Colonic mucosa (tissue), 4 donors: ENCODE measurements at regions not wholly inside any gene's neighbourhood (a gene's known extent, or its start where the extent isn't known, plus 50 kb on each side); places are given as distances from the start of the nearest gene placed in this dataset.
"Not testable (repeated sequence)": the region's sequence is repeated elsewhere in the genome, so short reads cannot be mapped to it uniquely, and the experiment has no call there.

Experiments
- DNase-seq: peaks from one replicate; pipeline ENCODE4 v3.0.0-alpha.2; 2020
- H3K27ac ChIP-seq: fragments of 200-600 bp; one replicate; pipeline ENCODE4 v1.8.0; 2021
- H3K27me3 ChIP-seq: fragments of 200-600 bp; one replicate; pipeline ENCODE4 v1.8.0; 2021
- H3K36me3 ChIP-seq: fragments of 200-600 bp; one replicate; pipeline ENCODE4 v1.8.0; 2021
- H3K4me1 ChIP-seq: fragments of 200-600 bp; one replicate; pipeline ENCODE4 v1.8.0; 2021; ENCODE audit warnings: mild to moderate bottlenecking
- H3K4me3 ChIP-seq: fragments of 200-600 bp; one replicate; pipeline ENCODE4 v1.8.0; 2021
- H3K9ac ChIP-seq, 2 donors: one replicate each; pipeline ENCODE4 v1.7.0; 2013; ENCODE audit warnings: control low read depth in 2 of 2, low read depth in 2 of 2, low read length in 2 of 2
- H3K9me3 ChIP-seq: fragments of 200-600 bp; one replicate; pipeline ENCODE4 v1.8.0; 2021
- intact Hi-C: fragments of 100-400 bp; cut with DNase I; formaldehyde crosslinking; loops from one replicate; pipeline ENCODE4 v1.14.1; 2022
- TF ChIP-seq, protein P1 (sequence below): fragments of 200-600 bp; IDR thresholded peaks from one replicate; pipeline ENCODE4 v1.8.0; 2022; ENCODE audit warnings: antibody characterized with exemption, mild to moderate bottlenecking
- donor health status: healthy.
- donor health status: DM: no; HTN: no; CAD: no.
- donor health status: DM: no; HTN: no; CAD: no.

DNA sequence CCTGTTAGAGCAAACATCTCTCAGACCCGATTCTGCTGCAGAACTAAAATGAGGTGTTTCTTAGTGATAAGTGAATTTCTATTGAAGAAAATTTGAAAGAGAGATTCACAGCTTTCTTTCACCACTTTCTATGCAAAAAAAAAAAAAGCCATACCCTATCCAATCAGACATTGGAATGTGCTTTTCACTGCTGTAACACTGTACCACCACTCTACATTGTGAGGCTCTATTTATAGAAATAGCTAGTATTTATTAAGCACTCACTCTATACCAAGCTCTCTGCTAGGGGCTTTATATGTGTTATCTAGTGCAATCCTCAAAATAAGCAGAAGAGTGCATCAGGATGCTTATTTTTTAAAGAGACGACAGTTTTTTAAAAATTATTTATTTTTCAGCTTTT lies 580.6 kb upstream of the VRK2 start:
- TF ChIP-seq, protein P1, sequence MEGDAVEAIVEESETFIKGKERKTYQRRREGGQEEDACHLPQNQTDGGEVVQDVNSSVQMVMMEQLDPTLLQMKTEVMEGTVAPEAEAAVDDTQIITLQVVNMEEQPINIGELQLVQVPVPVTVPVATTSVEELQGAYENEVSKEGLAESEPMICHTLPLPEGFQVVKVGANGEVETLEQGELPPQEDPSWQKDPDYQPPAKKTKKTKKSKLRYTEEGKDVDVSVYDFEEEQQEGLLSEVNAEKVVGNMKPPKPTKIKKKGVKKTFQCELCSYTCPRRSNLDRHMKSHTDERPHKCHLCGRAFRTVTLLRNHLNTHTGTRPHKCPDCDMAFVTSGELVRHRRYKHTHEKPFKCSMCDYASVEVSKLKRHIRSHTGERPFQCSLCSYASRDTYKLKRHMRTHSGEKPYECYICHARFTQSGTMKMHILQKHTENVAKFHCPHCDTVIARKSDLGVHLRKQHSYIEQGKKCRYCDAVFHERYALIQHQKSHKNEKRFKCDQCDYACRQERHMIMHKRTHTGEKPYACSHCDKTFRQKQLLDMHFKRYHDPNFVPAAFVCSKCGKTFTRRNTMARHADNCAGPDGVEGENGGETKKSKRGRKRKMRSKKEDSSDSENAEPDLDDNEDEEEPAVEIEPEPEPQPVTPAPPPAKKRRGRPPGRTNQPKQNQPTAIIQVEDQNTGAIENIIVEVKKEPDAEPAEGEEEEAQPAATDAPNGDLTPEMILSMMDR: no peak
- Histone ChIP-seq H3K4me3 (no peak overlapping the region), H3K27ac (no peak overlapping the region), H3K4me1 (no peaks in the 10 kb centered on the region), H3K27me3 (no peaks in the 10 kb centered on the region), H3K9ac (no peak overlapping the region), H3K36me3 (no peaks in the 10 kb centered on the region), H3K9me3 (no peaks in the 10 kb centered on the region)
- intact Hi-C loops: no loop called here
- no peak for DNase-seq

DNA sequence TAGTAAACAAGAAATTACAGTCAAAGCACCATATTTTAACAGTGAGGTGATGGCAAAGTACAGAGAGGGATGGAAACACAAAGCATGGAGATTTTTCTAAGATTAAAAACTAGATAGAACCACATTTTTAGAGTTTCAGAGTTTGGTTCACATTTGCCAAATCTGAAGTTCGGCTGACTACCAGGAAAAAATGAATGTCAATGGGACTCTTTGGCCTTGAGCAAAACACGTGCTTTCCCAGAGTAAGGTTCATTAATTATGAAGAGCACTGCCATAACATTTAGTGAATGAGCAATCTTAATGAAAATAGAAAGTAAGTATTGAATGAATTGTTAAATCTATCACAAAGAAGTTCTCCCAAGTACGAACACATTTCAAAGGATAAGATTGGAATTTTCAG lies 571.2 kb upstream of the VRK2 start:
- H3K27me3 ChIP-seq: no peaks in the 10 kb centered on the region
- H3K4me1 ChIP-seq: no peaks in the 10 kb centered on the region
- no peaks in the 10 kb centered on the region for H3K36me3 ChIP-seq
- H3K4me3 ChIP-seq: no peak overlapping the region
- intact Hi-C loops: no loop called here
- TF ChIP-seq, protein P1: no peak
- H3K27ac ChIP-seq: no peak overlapping the region
- no peak for DNase-seq
- H3K9me3 ChIP-seq: no peaks in the 10 kb centered on the region
- no peak overlapping the region for H3K9ac ChIP-seq

GRCh38 chr2:57479981-57480380 lies 566.6 kb upstream of the VRK2 start:
- H3K27ac ChIP-seq: no peak overlapping the region
- H3K9ac ChIP-seq: no peak overlapping the region

DNA sequence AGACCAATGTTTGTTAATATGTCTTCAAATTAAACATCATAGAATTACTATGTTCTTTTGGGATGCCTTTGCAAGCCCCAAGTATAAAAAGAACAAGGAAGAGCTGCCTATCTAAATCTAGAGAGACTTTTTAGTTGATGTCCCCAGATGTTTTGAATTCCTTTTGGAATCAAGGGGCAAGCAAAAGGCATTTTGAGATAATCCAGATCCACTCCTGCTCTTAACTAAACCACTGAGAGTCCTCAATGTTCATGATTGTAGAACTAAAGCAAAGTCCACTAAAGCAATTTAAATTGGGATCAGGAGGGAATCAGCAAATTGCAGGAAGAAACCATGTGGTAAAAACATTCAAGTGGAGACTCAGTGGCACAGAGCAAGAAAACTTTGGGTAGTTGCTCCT lies 558.5 kb upstream of the VRK2 start:
- no peaks in the 10 kb centered on the region for H3K4me1 ChIP-seq
- no peak overlapping the region for H3K4me3 ChIP-seq
- no peaks in the 10 kb centered on the region for H3K9me3 ChIP-seq
- intact Hi-C loops: no loop called here
- no peak for DNase-seq
- H3K27me3 ChIP-seq: no peaks in the 10 kb centered on the region
- H3K9ac ChIP-seq: no peak overlapping the region
- H3K36me3 ChIP-seq: no peaks in the 10 kb centered on the region
- H3K27ac ChIP-seq: no peak overlapping the region
- TF ChIP-seq, protein P1: no peak

More at GRCh38 chr2:57479981-57480380, 566.6 kb upstream of the VRK2 start:
- Histone ChIP-seq H3K27me3 (no peaks in the 10 kb centered on the region), H3K36me3 (no peaks in the 10 kb centered on the region), H3K9me3 (no peaks in the 10 kb centered on the region), H3K4me3 (no peak overlapping the region), H3K4me1 (no peaks in the 10 kb centered on the region)
- TF ChIP-seq, protein P1: no peak
- DNase-seq: no peak
- intact Hi-C loops: no loop called here

- intact Hi-C loops: no loop called here
- H3K4me3 ChIP-seq: no peak overlapping the region
- DNase-seq: no peak
- no peak overlapping the region for H3K9ac ChIP-seq
- H3K27ac ChIP-seq: no peak overlapping the region
- no peaks in the 10 kb centered on the region for H3K27me3 ChIP-seq
- no peaks in the 10 kb centered on the region for H3K36me3 ChIP-seq
- TF ChIP-seq, protein P1: no peak
- no peaks in the 10 kb centered on the region for H3K4me1 ChIP-seq
- H3K9me3 ChIP-seq: no peaks in the 10 kb centered on the region
Observed at GRCh38 chr2:57490741-57491140, 555.9 kb upstream of the VRK2 start.

DNA sequence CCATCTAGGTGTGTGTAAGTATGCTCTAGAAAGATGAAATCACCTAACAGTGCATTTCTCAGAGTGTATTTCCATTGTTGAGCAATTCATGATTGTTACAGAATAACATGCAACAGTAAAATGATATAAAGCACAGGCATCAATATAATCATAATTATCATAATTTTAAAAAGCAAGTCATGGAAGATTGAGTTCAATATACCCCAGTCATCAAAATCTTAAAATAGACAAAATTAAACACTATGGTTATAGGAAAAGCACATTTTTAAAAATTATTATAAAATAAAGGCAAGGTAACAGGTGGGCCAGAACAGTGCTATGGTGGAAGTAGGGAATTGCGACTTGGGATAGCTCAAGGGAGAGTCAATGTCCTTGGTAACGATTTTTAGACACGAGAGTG lies 555.4 kb upstream of the VRK2 start:
- intact Hi-C loops: no loop called here
- H3K27me3 ChIP-seq: no peaks in the 10 kb centered on the region
- no peak for DNase-seq
- H3K27ac ChIP-seq: no peak overlapping the region
- H3K9me3 ChIP-seq: no peaks in the 10 kb centered on the region
- no peaks in the 10 kb centered on the region for H3K4me1 ChIP-seq
- TF ChIP-seq, protein P1: no peak
- no peak overlapping the region for H3K4me3 ChIP-seq
- H3K9ac ChIP-seq: no peak overlapping the region
- no peaks in the 10 kb centered on the region for H3K36me3 ChIP-seq

- H3K9ac ChIP-seq, DNase-seq, H3K4me3 ChIP-seq, H3K27me3 ChIP-seq, H3K9me3 ChIP-seq, H3K27ac ChIP-seq, H3K4me1 ChIP-seq, intact Hi-C loops, H3K36me3 ChIP-seq: not testable (repeated sequence)
Observed at GRCh38 chr2:57493966-57494365, 552.6 kb upstream of the VRK2 start.
